ENCODE measurements at regions not wholly inside any gene's neighbourhood (a gene's known extent, or its start where the extent isn't known, plus 50 kb on each side); places are given as distances from the start of the nearest gene placed in this dataset.

GRCh38 chr16:66043326-66043725 is 323.2 kb upstream of the CDH5 start:
- no peak overlapping the region for H3K4me3 ChIP-seq (replicated peaks; ENCODE audit: low read depth, low read length)
- TF ChIP-seq, protein P1, sequence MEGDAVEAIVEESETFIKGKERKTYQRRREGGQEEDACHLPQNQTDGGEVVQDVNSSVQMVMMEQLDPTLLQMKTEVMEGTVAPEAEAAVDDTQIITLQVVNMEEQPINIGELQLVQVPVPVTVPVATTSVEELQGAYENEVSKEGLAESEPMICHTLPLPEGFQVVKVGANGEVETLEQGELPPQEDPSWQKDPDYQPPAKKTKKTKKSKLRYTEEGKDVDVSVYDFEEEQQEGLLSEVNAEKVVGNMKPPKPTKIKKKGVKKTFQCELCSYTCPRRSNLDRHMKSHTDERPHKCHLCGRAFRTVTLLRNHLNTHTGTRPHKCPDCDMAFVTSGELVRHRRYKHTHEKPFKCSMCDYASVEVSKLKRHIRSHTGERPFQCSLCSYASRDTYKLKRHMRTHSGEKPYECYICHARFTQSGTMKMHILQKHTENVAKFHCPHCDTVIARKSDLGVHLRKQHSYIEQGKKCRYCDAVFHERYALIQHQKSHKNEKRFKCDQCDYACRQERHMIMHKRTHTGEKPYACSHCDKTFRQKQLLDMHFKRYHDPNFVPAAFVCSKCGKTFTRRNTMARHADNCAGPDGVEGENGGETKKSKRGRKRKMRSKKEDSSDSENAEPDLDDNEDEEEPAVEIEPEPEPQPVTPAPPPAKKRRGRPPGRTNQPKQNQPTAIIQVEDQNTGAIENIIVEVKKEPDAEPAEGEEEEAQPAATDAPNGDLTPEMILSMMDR (IDR thresholded peaks at IDR 0.05; ENCODE audit: low read depth, low read length, missing control alignments), result no peak
- DNase-seq (ENCODE audit: extremely low read depth, low read depth), result no peak

GRCh38 chr16:66042341-66042740 is 324.1 kb upstream of the CDH5 start:
- no peak overlapping the region for H3K4me3 ChIP-seq (replicated peaks; ENCODE audit: low read depth, low read length)
- TF ChIP-seq, protein P1 (IDR thresholded peaks at IDR 0.05; ENCODE audit: low read depth, low read length, missing control alignments), result no peak
- no peak for DNase-seq (ENCODE audit: extremely low read depth, low read depth)

DNA sequence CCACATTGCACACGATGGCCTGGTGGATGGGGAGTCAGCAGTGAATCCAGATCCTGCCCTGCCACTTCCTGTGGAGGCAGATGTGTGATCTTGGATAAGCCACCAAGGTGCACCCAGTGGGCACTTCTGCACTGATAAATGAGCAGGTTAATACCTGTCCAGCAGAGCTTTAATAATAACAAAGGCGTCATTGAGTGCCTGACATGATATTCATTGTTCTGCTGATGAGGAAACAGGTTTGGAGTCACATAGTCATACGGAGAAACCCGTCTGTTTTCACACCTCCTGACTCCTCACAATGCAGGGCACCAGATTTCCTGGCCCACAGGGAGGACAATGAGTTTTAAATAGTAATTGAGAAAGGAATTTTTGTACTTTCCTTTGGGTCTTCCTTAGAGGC is 324.6 kb upstream of the CDH5 start:
- H3K4me3 ChIP-seq (replicated peaks; ENCODE audit: low read depth, low read length), result no peak overlapping the region
- TF ChIP-seq, protein P1 (IDR thresholded peaks at IDR 0.05; ENCODE audit: low read depth, low read length, missing control alignments), result no peak
- no peak for DNase-seq (ENCODE audit: extremely low read depth, low read depth)

DNA sequence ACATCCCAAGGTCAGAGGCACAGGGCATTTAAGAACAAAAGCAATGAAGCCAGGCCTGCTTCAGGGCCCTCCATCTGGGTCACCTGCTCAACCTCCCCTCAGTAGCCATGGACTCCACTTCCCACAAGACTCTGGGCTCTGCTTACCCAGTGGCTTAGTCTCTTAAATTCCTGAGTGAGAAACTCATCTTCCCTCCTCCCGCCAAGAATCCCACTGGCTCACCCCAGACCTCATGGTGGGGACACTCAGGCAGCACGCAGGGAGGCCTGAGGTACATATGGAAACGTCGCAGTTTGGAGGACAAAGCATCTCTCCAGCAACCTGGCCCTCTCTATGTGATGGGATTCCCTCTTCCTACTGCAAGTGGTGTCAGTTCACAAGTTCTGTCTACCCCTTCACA is 326.7 kb upstream of the CDH5 start:
- no peak for DNase-seq (ENCODE audit: extremely low read depth, low read depth)
- TF ChIP-seq, protein P1 (IDR thresholded peaks at IDR 0.05; ENCODE audit: low read depth, low read length, missing control alignments), result no peak
- no peak overlapping the region for H3K4me3 ChIP-seq (replicated peaks; ENCODE audit: low read depth, low read length)

DNA sequence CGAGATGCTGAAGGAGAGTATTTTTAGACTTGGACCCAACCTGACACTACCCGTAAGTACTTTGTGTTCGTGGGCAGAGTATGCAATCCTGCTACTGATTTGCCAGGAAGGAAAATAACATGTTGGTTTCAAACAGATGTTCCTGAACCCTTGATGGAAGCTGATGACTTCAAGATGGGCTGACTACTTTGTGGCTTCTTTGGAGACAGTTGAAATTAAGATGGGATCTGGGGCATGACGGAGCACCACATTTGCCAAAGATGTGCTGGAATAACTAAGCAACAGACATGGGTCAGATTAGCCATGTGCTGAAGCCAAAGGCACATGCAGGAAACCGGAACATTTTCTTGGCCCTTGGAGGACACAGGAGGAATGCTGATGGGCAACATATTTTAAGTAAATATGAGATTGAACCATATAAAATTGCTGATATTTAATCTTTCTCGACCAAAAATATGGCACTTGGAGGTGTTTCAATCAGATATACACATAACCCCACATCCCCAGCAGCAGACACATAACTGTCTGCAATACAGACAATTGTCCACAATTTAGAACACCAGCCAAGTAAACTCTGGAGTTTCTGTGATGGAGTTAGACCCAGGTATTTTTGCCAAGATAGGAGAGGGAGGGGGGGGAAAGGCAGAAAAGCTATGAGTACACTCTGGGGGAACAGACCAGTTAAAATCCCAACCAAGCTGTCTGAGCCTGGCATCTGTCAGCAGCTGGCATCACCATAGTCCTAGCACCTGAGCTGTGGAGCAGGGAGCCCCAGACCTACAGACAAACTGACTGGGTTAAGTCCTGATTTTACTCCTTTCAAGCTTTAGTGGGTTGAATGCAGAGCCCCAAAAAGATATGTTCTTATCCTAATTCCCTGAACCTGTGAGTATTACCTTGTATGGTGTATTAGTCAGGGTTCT is 329.4 kb upstream of the CDH5 start:
- TF ChIP-seq, protein P1 (IDR thresholded peaks at IDR 0.05; ENCODE audit: low read depth, low read length, missing control alignments), result no peak
- no peak overlapping the region for H3K4me3 ChIP-seq (replicated peaks; ENCODE audit: low read depth, low read length)
- peak; percentile 99 for DNase-seq (ENCODE audit: extremely low read depth, low read depth)

DNA sequence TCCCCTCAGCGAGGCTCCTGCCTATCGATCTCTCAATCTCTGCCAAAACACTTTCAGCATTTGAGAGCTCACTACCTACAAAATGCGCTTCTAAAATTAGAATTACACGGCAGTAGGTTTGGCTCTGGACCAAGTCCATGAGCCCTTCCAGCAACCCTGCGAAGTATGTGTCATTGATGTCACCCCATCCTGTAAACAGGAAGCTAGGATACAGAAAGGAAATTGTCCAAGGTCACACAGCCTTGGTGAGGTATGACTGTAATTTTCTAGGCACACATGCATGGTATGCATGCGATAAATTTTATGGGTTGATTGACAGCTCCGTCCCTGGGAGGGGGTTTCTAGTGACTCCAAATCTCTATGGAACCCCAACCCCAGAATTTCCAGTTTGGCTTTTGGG is 330.3 kb upstream of the CDH5 start:
- TF ChIP-seq, protein P1 (IDR thresholded peaks at IDR 0.05; ENCODE audit: low read depth, low read length, missing control alignments), result no peak
- H3K4me3 ChIP-seq (replicated peaks; ENCODE audit: low read depth, low read length), result no peak overlapping the region
- DNase-seq (ENCODE audit: extremely low read depth, low read depth), result peak; percentile 45
